ENCODE measurements at regions not wholly inside any gene's neighbourhood (a gene's known extent, or its start where the extent isn't known, plus 50 kb on each side); places are given as distances from the start of the nearest gene placed in this dataset.
A peak's percentile ranks its signal among the peaks of the same experiment; 100 is the strongest.

DNA sequence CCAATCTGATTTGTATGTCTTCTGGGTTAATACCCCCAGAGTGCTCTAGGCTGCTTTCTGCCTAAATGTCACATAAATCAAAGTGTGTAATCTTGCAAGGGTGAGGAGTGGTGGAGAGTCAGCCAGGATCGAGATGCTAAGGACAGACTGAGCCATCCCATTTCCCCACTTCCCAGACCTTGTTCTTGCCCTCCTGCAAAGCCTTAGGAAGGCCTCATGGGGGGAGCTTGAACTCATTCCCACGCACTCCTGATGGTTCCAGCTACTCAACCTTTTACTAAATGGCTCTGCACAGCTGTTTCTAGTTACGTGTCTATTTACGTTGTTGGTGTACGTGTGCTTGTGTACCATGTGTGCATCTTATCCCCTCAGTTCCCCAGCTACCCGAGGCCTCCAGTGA, 423.6 kb upstream of the TNP1 start:
- Histone ChIP-seq H3K4me3 (ENCODE audit: low read depth, low read length) (no peak overlapping the region), H3K27me3 (ENCODE audit: control insufficient read depth, insufficient read depth, low read length) (no peaks in the 10 kb centered on the region), H3K36me3 (ENCODE audit: control insufficient read depth, insufficient read depth, low read length) (no peaks in the 10 kb centered on the region)
- TF ChIP-seq, protein P1, sequence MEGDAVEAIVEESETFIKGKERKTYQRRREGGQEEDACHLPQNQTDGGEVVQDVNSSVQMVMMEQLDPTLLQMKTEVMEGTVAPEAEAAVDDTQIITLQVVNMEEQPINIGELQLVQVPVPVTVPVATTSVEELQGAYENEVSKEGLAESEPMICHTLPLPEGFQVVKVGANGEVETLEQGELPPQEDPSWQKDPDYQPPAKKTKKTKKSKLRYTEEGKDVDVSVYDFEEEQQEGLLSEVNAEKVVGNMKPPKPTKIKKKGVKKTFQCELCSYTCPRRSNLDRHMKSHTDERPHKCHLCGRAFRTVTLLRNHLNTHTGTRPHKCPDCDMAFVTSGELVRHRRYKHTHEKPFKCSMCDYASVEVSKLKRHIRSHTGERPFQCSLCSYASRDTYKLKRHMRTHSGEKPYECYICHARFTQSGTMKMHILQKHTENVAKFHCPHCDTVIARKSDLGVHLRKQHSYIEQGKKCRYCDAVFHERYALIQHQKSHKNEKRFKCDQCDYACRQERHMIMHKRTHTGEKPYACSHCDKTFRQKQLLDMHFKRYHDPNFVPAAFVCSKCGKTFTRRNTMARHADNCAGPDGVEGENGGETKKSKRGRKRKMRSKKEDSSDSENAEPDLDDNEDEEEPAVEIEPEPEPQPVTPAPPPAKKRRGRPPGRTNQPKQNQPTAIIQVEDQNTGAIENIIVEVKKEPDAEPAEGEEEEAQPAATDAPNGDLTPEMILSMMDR (IDR thresholded peaks at IDR 0.05; ENCODE audit: insufficient read depth, low read length, poor library complexity, severe bottlenecking): no peak
- DNase-seq (ENCODE audit: low read depth): no peak

DNA sequence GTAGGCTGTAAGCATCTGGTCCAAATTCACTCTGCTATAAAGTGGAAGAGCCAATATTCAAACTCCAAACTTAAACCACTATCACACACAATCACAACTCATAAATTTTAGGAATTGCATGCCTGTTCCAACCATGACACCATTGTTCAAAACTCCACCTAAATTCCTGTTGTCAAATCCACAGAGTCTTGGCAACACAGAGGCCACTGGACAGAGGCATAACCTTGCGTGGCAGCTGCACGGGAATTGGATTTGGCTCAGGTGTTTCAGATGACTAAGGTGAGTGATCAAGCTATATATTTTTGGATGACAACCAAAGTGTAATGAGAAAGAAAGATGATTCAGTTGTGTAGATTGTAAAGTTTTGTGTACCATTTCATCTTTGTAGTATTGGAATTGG, 422.7 kb upstream of the TNP1 start:
- Histone ChIP-seq H3K27me3 (ENCODE audit: control insufficient read depth, insufficient read depth, low read length) (no peaks in the 10 kb centered on the region), H3K36me3 (ENCODE audit: control insufficient read depth, insufficient read depth, low read length) (no peaks in the 10 kb centered on the region), H3K4me3 (ENCODE audit: low read depth, low read length) (no peak overlapping the region)
- DNase-seq (ENCODE audit: low read depth): no peak
- TF ChIP-seq, protein P1 (IDR thresholded peaks at IDR 0.05; ENCODE audit: insufficient read depth, low read length, poor library complexity, severe bottlenecking): no peak

DNA sequence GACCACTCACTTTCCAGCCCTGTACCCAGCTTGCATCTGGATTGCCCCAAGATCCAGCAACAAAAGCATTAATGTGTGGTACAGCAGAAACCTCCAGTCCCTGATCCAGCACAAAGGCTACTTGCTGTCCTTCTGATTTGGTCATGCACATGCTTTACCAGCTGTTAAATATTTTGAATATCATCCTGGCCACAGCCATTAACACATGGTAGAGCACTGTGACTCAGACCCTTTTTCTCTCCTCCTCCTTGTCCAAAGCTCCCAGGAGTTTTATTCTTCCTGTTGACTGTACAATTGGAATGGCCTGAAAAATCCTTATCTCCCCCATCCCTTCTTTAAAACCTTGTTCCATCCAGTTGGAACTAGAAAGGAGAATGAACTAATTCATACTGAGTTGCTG, 419.7 kb upstream of the TNP1 start:
- H3K36me3 ChIP-seq (ENCODE audit: control insufficient read depth, insufficient read depth, low read length): no peaks in the 10 kb centered on the region
- peak; percentile 74 for DNase-seq (ENCODE audit: low read depth)
- no peak overlapping the region for H3K4me3 ChIP-seq (ENCODE audit: low read depth, low read length)
- TF ChIP-seq, protein P1 (IDR thresholded peaks at IDR 0.05; ENCODE audit: insufficient read depth, low read length, poor library complexity, severe bottlenecking): no peak
- no peaks in the 10 kb centered on the region for H3K27me3 ChIP-seq (ENCODE audit: control insufficient read depth, insufficient read depth, low read length)

DNA sequence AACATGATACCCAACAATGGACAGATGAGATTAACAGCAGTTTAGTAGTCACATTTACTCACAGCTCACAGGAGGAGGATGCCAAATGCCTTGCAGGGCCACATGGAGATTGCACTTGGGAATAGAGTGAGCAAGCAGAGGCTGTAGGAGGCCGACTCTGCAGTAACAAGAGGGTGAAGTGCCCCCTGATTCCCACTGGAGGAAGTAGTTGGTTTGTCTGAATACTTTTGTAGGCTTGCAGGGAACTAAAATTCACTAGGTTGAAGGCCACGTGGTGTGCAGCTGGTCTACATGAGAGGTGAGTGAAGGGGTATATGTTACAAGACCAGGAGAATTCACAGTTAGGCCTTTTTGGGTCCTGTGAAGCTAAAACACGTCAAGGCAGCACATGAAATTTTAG, 419.3 kb upstream of the TNP1 start:
- DNase-seq (ENCODE audit: low read depth): no peak
- no peak overlapping the region for H3K4me3 ChIP-seq (ENCODE audit: low read depth, low read length)
- TF ChIP-seq, protein P1 (IDR thresholded peaks at IDR 0.05; ENCODE audit: insufficient read depth, low read length, poor library complexity, severe bottlenecking): no peak
- H3K36me3 ChIP-seq (ENCODE audit: control insufficient read depth, insufficient read depth, low read length): no peaks in the 10 kb centered on the region
- no peaks in the 10 kb centered on the region for H3K27me3 ChIP-seq (ENCODE audit: control insufficient read depth, insufficient read depth, low read length)

DNA sequence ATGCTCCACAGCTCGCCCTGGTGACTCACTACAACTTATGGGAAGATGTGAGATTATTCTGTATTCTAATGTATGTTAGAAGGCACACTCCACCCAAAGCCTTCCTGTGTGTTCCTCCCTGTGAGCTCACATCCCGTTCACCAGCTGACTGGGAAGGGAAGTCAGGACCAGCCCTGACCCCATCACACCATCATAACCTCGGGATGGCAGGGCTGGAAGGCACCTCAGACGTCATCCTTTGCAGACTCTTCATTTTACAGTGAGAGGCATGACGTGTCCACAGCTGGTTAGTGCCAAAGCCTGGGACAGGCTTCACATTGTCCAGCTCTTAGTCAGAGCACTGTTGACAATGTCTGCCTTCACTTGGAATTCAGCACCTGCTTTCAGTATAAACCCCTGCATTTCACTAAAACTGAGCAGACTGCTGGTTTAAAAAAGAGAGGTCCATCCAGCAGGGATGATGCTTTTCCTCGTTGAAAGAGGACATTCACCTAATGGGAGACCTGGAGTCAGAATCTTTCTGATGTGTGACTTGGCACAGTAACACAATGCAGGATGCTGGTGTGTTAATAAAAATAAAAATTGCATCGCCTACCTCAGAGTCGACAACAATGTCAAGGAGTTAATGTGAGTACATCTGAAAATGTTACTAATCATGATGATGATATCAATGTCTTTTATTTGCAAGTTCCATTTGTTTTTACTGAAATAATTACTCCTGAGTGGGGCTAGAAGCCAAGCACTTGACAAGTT, 418.0 kb upstream of the TNP1 start:
- TF ChIP-seq, protein P1 (IDR thresholded peaks at IDR 0.05; ENCODE audit: insufficient read depth, low read length, poor library complexity, severe bottlenecking): no peak
- H3K36me3 ChIP-seq (ENCODE audit: control insufficient read depth, insufficient read depth, low read length): no peaks in the 10 kb centered on the region
- H3K27me3 ChIP-seq (ENCODE audit: control insufficient read depth, insufficient read depth, low read length): no peaks in the 10 kb centered on the region
- DNase-seq (ENCODE audit: low read depth): peak; percentile 72
- no peak overlapping the region for H3K4me3 ChIP-seq (ENCODE audit: low read depth, low read length)

DNA sequence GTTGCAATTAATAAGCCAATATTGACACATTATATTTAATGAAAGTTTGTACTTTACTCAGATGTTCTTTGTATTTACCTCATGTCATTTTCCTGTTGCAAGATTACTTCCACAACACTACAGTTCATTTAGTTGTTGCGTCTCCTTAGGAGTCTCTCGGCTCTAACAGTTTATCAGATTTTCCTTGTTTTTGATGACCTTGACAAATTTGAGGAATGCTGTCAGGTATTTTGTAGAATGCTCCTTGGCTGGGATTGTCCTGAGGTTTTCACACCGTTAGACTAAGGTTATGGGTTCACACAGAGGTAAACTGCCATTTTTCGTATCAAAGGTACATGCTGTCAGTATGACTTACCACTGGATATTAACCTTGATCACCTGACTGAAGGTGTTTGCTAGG, 416.6 kb upstream of the TNP1 start:
- no peaks in the 10 kb centered on the region for H3K36me3 ChIP-seq (ENCODE audit: control insufficient read depth, insufficient read depth, low read length)
- no peak overlapping the region for H3K4me3 ChIP-seq (ENCODE audit: low read depth, low read length)
- H3K27me3 ChIP-seq (ENCODE audit: control insufficient read depth, insufficient read depth, low read length): no peaks in the 10 kb centered on the region
- DNase-seq (ENCODE audit: low read depth): no peak
- TF ChIP-seq, protein P1 (IDR thresholded peaks at IDR 0.05; ENCODE audit: insufficient read depth, low read length, poor library complexity, severe bottlenecking): no peak
